Keratinocyte (primary cell): ENCODE measurements at regions not wholly inside any gene's neighbourhood (a gene's known extent, or its start where the extent isn't known, plus 50 kb on each side); places are given as distances from the start of the nearest gene placed in this dataset.

ENCODE experiments used
- CTCF ChIP-seq, 3 experiments: IDR thresholded peaks in 1 of 3; conservative IDR thresholded peaks in 1 of 3; optimal IDR thresholded peaks in 1 of 3; 2 replicates in 2 of 3; 3 replicates in 1 of 3; pipeline versions ENCODE3 to v1.5.1; 2011; ENCODE audit warnings: low read length in 3 of 3, mild to moderate bottlenecking in 3 of 3, moderate library complexity in 2 of 3, control low read depth in 1 of 3, inconsistent platforms in 1 of 3; ENCODE audit not compliant: insufficient read depth in 2 of 3; ENCODE audit errors: extremely low read depth in 1 of 3
- EZH2 ChIP-seq: IDR thresholded peaks from one replicate; pipeline ENCODE4 v1.6.1; 2012; ENCODE audit warnings: inconsistent platforms, mild to moderate bottlenecking, low read length, moderate library complexity

GRCh38 chrX:22409418-22409817 is 136.7 kb downstream of the CBLL2 start:
- TF ChIP-seq CTCF (optimal IDR thresholded peaks at IDR 0.05 in 1 of 3, IDR thresholded peaks at IDR 0.05 in 1 of 3, conservative IDR thresholded peaks at IDR 0.05 in 1 of 3; ENCODE audit: extremely low read depth in 1 of 3, insufficient read depth in 2 of 3, low read length in 3 of 3) (no peak), EZH2 (no peak)
